NCI-H748 (cell line): ENCODE measurements at regions not wholly inside any gene's neighbourhood (a gene's known extent, or its start where the extent isn't known, plus 50 kb on each side); places are given as distances from the start of the nearest gene placed in this dataset.
"Not testable (repeated sequence)": the region's sequence is repeated elsewhere in the genome, so short reads cannot be mapped to it uniquely, and the experiment has no call there.

ENCODE experiments used
- DNase-seq: peaks from one replicate; lab custom pipeline; 2025; ENCODE audit not compliant: unreplicated experiment; lab: John Stamatoyannopoulos, UW

GRCh38 chr2:175432793-175433192 lies 251.3 kb upstream of the ATP5MC3 start:
- DNase-seq, result no peak

GRCh38 chr2:175432021-175432420 lies 250.5 kb upstream of the ATP5MC3 start:
- DNase-seq, result peak; percentile 98

- DNase-seq, result peak; percentile 90
Observed at GRCh38 chr2:175431101-175431946, 249.8 kb upstream of the ATP5MC3 start.

GRCh38 chr2:175430236-175430635 lies 248.7 kb upstream of the ATP5MC3 start:
- no peak for DNase-seq

GRCh38 chr2:175418224-175418835 lies 236.8 kb upstream of the ATP5MC3 start:
- DNase-seq, result peak; percentile 33

GRCh38 chr2:175414882-175415487 lies 233.5 kb upstream of the ATP5MC3 start:
- DNase-seq, result peak; percentile 44

- DNase-seq, result no peak
Observed at GRCh38 chr2:175414191-175414881, 232.8 kb upstream of the ATP5MC3 start.

- DNase-seq, result not testable (repeated sequence)
Observed at GRCh38 chr2:175410941-175411340, 229.4 kb upstream of the ATP5MC3 start.

- no peak for DNase-seq
Observed at GRCh38 chr2:175404839-175405238, 223.3 kb upstream of the ATP5MC3 start.

GRCh38 chr2:175403599-175404221 lies 222.2 kb upstream of the ATP5MC3 start:
- DNase-seq, result no peak

- DNase-seq, result peak; percentile 19
Observed at GRCh38 chr2:175402571-175402970, 221.1 kb upstream of the ATP5MC3 start.

- no peak for DNase-seq
Observed at GRCh38 chr2:175401956-175402469, 220.5 kb upstream of the ATP5MC3 start.

GRCh38 chr2:175400975-175401374 lies 219.5 kb upstream of the ATP5MC3 start:
- DNase-seq, result peak; percentile 29

- DNase-seq, result no peak
Observed at GRCh38 chr2:175399326-175399725, 217.8 kb upstream of the ATP5MC3 start.

- no peak for DNase-seq
Observed at GRCh38 chr2:175398848-175399247, 217.3 kb upstream of the ATP5MC3 start.

GRCh38 chr2:175396696-175397095 lies 215.2 kb upstream of the ATP5MC3 start:
- peak; percentile 29 for DNase-seq

- DNase-seq, result no peak
Observed at GRCh38 chr2:175393851-175394250, 212.3 kb upstream of the ATP5MC3 start.

- DNase-seq, result no peak
Observed at GRCh38 chr2:175383286-175383685, 201.8 kb upstream of the ATP5MC3 start.

- no peak for DNase-seq
Observed at GRCh38 chr2:175373729-175374128, 192.2 kb upstream of the ATP5MC3 start.
